Activated CD4-positive, alpha-beta T cell treated with anti-CD3 and anti-CD28 coated beads for 48 hours (primary cell): ENCODE measurements at regions not wholly inside any gene's neighbourhood (a gene's known extent, or its start where the extent isn't known, plus 50 kb on each side); places are given as distances from the start of the nearest gene placed in this dataset.
"Not testable (repeated sequence)": the region's sequence is repeated elsewhere in the genome, so short reads cannot be mapped to it uniquely, and the experiment has no call there.

ENCODE experiments used
- DNase-seq: peaks from one replicate; pipeline ENCODE4 v3.0.0-alpha.2; 2020

DNA sequence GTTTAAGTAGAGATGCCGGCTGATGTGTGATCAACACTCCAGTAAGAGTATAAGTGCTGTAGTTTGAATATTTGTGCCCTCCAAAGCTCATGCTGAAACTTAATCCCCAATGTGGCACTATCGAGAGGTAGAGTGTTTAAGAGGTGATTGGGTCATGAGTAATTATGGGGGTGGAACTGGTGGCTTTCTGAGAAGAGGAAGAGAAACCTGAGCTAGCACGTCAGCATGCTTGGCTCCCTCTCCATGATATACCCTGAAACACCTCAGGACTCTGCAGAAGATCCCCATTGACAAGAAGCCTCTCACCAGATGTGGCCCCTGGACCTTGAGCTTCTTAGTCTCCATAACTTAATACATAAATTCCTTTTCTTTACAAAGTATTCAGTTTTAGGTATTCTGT is 584.8 kb downstream of the TSN start:
- no peak for DNase-seq

DNA sequence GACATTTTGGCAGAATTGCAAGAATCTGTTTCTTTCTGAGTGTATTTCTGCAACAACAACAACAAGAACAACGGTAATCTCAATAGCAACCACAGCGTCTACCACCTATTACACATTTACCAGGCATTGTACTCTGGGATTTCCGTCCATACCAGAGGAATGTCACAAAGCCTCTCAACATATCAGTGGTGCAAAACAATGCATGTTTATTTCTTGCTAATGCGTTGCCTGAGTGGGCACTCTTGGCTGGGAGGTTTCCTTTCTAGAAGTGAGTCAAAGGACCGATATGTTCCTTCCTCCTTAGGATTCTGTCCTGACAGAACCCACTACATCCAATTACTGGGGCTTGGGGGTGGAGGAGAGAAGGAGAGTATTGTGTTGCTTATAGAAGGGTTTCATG is 585.6 kb downstream of the TSN start:
- no peak for DNase-seq

DNA sequence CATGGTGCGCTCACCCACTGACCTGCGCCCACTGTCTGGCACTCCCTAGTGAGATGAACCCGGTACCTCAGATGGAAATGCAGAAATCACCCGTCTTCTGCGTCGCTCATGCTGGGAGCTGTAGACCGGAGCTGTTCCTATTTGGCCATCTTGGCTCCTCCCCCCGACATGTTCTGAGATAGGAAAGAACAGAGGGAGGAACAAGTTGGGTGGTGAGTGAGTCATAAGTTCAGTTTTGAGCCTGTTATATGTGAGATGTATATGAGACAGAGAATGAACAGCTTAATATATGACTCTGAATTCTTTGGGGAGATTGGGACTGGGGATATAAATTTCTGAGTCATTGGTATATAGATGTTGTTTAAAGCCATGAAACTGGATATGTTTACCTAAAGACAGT is 596.7 kb downstream of the TSN start:
- not testable (repeated sequence) for DNase-seq

DNA sequence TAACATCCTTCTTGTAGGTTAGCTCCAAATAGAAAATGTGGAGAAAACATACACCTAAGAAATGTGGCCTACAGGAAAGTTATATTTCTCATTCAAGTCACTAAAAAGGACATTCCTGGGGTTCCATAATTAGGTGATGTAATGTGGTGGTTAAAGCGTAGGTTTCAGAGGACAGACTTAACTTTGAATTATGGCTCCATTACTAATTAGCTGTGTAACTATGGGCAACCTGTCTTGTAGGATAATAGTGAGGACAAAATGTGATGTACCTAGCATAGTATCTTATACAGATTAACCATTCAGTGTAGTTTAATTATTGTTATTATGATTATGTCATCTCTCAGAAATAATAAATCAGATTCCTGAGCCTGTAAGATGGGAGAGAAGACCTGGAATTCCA is 602.5 kb downstream of the TSN start:
- no peak for DNase-seq

DNA sequence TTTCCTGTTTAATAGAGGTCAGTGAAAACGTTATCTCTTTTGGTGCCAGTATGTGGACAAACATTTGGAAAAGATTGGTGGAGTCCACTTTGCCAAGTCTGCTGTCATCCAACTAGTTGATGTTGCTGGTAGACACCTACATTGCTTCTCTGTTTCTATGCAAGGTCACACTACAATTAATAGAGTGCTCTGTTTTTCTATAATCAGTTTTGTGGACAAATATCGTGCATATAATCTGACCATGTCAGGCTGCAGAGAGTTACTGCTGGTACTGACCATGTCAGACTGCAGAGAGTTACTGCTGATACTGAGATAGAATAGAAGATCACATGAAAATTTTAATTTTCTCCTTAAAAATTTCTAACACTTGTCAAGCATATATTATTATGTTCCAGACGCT is 603.3 kb downstream of the TSN start:
- no peak for DNase-seq

DNA sequence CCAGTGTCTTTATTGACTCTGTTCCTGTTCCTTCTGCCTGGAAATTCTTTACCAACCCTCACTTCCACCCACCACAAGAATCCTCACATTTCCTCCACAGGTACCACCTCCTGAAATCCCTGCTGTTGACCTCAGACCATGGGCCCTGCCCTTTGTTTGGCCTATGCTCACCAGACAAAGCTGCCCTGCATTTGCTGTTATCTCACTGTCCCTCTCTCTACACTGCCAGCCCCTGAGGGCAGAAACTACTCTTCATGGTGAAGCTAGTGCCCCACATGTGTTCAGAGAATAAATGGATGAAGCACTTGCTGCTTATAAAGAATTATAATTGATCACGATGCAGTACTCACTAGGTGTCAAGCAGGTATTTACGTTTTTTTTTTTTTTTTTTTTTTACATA is 608.4 kb downstream of the TSN start:
- DNase-seq, result no peak

DNA sequence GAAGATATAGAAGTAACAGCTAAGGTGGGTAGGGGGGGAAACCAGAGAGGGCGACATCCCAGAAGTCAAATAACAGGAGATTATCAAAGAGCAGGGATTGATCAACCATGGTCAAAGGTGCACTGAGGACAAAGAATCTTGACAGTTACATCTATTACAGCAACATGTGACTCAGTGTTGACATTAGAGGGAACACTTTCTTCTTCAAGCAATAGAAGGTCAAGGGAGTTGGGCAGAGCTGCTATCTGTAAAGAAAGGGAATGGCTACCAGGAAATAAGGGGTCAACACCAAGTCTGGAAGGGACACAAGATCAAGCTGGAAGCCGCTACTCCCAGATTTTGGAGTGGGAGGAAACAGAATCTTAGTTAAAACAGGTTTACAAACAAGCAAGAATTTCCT is 611.0 kb downstream of the TSN start:
- no peak for DNase-seq

DNA sequence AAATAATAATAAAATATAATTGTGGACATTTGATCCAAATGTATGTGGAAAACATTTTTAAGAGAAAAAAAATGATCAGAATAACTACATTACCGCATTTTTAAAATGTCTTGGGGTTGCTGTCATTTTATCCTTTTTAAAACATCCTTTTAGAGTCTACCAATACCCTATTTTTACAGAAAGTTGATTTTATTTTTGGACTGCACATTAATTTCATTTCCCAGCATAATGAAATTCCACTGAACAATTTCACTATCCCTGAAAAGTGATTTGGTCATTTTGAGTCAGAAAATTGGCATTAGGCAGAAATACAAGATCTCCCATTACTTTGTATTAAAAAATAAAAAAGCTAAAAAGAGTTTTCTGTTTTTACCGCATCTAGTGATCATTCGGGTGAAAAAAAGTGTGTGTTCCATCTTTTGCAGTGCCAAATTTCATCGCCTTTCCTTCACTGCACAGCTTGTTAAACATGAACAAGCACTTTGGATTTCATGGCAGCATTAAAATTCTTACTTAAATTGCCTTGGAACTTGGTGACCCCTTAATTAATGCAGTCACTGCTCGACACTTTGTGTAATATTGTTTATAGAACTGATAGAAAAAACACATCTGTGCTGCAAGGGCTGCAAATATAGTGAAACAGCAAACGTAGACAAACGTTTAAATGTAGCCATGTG is 611.7 kb downstream of the TSN start:
- no peak for DNase-seq

DNA sequence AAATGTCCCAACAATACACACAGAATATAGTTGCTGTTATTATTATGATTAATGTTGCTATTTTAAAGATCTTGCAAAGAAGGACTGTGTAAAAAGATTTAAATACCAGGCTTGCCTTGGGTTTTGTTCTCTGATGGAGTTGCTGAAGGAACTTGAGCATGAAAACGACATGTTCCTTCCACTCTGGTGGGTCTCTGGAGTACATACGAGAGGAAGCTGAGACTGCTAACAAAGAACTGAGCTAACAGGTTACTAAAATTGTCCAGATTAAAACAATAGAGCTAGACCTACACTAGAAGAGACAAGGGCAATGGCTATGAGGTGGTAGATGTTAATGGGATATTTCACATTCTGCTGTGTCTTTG is 612.2 kb downstream of the TSN start:
- DNase-seq, result no peak

DNA sequence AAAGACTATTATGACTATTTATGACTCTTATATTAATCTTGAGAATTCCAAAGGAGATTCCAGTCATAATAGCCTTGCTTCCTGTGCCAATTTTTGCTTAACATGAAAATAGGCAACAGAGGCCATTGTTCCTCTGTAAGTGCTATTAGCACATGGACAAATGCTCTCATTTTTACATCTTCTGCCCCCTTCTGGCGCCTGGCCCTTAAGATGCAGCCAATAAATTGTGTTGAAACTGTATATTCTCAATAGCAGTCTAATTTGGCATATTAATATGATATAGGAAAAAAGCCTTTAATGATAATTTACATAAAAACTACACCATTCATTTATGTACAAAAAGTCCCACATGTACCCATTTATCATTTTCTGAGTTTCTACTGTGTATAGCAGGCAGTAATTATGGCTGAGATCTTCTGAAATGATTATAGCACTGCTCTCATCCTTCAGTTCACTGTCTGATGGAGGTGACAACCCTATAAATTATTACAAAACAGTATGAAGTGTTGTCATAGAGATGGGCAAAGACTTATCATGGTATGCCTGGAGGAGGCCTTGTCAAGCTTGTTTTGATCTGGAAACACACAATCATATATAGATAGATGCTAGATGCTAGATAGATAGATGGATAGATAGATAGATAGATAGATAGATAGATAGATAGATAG is 613.3 kb downstream of the TSN start:
- no peak for DNase-seq

DNA sequence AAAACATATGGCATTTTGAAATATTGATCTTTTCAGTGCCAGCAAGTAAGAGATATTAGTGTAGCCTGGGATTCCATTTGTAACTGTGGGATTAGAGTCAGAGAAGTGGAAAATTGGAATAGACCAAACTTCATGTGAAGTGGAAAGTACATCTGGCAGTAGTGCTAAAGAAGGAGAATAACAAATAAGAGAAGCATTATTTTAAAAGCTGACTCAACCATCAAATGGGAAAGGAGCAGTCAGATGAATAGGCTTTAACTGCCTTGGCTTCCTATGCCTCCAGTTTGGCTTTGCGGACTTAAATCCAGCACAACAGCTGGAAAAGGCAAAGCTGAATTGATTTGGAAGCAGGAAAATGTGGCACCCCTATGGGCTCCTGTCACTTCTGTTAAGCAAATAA is 623.1 kb downstream of the TSN start:
- DNase-seq, result no peak

DNA sequence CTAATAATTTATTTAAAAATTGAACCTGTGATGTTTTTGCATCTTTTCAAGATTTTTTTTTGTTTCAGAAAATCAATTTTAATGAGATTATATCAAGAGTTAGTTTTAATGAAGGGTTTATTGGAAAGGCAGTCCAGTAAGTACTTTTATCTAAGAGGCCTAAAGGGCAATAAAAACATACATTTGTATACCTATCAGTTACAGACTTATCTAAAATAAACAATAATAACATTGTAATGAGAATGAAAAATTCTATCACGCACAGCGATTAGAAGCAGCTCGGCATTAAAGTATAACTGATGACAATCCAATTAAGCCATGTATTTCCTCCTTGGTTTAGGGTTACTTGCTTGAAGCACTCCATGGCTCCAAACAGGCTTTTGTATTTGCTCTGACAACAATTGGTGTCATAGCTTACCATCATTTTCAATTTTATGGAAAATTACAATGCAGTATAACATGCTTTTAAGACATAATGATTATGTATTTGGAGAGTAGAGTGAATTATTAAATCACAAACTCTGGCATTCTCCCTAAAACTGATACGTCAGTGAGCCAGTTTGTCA is 629.4 kb downstream of the TSN start:
- DNase-seq, result no peak

DNA sequence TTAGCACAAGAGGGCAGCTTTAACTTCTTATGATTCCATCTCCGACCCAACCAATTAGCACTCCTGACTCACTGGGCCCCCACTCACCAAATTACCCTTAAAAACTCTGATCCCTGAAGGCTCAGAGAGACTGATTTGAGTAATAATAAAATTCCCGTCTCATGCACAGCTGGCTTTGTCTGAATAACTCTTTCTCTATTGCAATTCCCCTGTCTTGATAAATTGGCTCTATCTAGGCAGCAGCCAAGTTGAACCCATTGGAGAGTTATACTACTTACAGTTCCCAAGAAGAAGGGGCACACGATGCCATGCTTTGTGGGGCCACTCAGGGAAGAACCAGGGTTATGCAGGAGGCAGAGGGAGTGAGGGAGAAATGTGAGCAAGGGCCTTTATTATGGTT is 632.8 kb downstream of the TSN start:
- DNase-seq, result no peak

DNA sequence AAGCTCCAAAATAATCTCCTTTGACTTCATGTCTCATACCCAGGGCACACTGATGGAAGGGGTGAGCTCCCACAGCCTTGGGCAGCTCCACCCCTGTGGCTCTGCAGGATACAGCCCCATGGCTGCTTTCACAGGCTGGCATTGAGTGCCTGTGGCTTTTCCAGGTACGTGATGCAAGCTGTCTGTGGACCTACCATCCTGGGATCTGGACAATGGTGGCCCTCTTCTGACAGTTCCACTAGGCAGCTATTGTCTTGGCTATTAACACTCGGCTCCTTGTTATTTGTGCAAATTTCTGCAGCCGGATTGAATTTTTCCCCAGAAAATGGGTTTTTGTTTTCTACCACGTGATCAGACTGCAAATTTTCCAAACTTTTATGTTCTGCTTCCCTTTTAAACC is 634.2 kb downstream of the TSN start:
- DNase-seq, result no peak

DNA sequence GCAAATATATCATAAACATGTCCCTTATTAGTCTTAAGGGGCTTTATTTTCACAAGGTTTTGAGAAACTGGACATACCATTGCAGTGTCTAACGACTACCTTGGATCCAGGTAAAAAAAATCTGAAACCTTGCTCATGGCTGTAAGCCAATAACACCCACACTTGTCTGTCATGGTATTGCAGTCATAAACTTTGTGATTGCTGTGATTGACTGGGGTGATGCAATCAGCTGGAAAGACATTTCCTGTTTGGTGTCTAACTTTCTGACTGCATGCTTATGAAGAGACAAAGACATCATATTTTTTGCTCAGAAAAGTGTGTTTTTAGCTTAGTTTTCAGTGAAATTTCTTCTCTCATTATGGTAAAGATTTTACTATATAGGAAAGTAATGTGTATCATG is 635.0 kb downstream of the TSN start:
- DNase-seq, result no peak

DNA sequence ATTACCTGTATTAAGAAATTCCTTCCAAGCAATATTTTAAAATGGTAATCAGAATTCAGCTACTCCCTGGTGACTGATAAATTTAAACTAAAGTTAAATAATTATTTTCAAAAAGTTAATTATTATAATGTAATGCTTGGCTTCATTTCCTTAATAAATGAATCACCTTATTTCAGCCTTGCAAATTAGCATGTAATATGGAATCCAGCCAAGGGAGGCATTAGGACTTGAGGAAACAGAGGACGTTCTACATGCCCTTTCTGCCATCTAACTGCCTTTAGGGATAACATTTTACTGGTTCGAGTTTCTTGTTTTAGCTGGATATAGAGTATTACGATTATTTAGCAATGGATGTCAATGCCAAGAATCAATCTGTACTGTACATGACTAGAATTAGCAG is 636.3 kb downstream of the TSN start:
- DNase-seq, result no peak

DNA sequence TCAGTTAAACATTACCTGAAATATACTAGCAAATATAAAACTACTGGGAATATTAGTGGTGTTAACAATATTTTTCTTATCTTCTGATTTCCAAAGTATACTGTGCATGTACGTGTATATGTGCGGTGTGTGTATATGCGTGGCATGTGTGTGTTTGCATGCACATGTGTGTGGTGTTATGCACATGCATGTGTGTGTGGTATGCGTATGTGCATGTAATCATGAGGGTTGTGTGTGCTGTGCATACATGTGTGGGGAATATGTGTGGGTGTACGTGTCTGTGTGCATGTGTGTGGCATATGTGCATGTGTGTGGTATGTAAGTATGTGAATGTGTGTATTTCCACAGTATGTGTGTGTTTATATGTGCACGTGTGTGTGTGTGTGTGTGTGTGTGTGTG is 640.2 kb downstream of the TSN start:
- DNase-seq, result no peak

DNA sequence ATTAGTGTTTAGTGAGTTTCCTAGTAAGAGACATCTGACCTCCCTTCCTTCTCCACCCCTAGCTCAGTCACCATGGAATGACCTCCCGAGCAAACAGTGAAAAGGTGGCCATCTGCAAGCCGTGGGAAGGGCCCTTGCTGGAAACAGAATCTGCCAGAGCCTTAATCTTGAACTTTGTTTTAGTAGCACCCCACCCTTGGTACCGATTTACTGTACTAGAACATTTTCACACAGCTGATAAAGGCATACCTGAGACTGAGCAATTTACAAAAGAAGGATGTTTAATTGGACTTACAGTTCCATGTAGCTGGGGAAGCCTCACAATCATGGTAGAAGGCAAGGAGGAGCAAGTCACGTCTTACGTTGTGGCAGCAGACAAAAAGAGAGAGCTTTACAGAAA is 655.8 kb downstream of the TSN start:
- DNase-seq, result no peak

DNA sequence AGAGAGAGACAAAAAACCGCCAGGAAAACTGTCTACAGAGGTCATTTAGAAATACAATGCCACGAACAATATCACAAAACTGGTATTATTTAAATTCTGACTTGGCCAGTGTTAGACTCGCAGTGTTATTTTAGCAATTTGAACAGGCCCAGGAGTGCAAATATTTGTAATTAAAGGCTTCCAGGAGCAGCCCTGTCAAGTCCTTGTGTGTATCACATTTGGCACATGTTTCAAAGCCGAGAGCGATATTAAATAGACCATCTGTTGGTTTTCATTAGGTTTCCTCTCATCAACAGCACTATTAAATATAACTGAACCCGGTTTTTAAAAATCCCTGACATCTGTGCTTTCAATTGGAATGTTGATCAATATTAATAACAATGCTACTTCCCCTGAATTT is 656.9 kb downstream of the TSN start:
- DNase-seq, result no peak

DNA sequence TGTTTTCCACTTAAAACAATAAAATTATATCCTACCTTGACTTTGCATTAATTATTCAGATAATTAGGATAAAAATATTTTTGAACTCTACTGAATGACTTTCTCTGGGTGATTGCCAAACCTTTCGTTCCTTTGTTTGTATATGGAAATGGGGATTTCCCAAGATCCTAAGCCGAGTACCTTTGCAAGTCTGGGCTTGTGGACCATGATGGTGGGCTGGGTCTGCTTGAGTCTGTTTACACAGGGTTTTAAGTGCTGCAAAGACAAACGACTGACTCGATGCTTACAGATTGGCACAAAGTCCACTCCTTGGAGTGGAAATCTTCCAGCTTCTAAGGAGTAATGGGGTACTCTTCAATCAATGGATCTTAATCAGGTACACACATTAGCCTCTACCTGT is 659.5 kb downstream of the TSN start:
- DNase-seq, result no peak

DNA sequence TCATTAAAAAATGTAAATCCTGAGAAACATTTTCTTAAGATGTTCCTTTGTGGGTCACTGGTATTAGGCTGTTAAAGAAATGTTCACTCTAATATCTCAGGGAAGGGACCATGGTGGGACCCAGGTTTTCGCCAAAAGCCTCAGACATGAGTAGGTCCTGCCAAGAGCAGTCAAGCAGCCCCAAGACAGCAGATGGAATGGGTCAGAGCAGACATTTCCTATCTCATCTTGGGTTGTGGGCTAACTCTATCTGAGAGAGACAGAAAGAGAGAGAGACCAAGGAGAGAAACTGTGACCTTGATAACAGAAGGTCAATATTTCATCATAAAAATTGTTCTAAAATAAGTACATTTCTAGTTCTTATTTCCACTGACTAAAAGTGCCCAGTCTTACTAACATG is 661.7 kb downstream of the TSN start:
- no peak for DNase-seq

DNA sequence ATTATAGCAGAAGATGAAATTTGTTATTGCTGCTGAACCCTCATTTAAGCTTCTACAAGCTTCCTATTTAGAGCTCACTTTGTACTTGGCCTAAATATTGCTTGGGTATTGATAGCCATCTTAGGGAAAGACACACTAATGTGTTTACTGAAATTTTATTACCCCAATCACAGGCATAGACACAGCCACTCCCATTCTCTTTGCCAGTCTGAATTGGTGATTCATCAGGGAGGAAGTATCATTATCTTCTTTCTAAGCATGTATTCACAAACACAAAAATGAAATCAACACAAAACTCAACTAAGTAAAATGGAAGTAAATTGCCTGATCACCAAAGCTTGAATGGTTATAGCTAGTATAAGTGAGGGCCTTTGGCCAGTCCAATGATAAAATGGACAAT is 666.3 kb downstream of the TSN start:
- no peak for DNase-seq

DNA sequence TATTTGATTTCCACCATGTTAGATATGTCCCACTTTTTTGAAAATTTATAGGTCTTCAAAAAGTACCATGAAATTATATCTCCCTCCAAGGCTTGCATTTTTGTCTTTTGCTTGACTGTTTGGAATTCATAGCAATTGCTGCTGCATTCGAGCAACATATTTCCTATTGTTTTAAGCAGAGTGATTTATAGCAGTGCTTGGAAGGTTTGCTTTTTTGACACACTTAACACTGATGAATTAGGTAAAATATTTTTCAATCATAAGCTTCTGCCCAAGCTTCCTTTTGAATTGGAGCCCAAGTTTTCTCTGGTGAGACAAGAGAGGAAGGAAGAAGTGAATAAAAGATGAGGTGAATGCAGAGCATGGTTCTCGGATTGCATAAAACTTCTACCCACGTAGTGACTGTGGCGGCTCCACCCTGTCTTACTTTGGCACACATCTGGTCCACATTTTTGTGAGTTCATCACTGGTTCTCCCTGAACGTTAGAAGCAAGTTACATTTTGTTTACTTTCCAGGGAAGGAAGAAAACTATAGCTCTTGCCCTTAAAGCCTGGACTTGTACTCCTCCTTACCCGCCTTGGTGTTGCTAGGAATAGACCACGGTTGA is 667.0 kb downstream of the TSN start:
- DNase-seq, result no peak

DNA sequence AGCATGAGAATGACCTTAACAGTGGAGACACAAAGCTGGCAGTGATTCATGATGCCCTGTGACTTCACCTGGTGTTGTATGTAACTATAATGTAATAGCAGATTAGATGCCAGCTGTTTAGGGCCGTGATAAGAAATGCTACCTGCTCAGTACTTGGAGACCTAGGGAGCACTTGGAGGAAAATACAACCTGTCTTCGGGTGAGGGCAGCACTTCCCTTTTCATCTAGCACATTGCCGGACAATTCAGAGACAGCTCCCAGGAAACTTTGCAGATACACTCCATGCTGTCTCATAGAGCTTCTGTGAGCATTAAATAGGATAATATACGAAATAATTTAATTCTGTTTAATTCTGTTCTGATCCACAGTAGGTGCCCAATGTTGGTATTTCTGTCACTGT is 668.5 kb downstream of the TSN start:
- DNase-seq, result no peak
